ENCODE measurements at regions not wholly inside any gene's neighbourhood (a gene's known extent, or its start where the extent isn't known, plus 50 kb on each side); places are given as distances from the start of the nearest gene placed in this dataset.
"Not testable (repeated sequence)": the region's sequence is repeated elsewhere in the genome, so short reads cannot be mapped to it uniquely, and the experiment has no call there.

GRCh38 chr1:223951551-223951950, 105.8 kb upstream of the TP53BP2 start:
- DNase-seq: not testable (repeated sequence)

GRCh38 chr1:223949944-223950343, 104.2 kb upstream of the TP53BP2 start:
- not testable (repeated sequence) for DNase-seq

GRCh38 chr1:223948041-223948440, 102.3 kb upstream of the TP53BP2 start:
- DNase-seq: not testable (repeated sequence)

GRCh38 chr1:223936592-223936991, 90.8 kb upstream of the TP53BP2 start:
- not testable (repeated sequence) for DNase-seq

- DNase-seq: not testable (repeated sequence)
Observed at GRCh38 chr1:223931476-223931875, 85.7 kb upstream of the TP53BP2 start.

- DNase-seq: not testable (repeated sequence)
Observed at GRCh38 chr1:223920805-223921204, 75.1 kb upstream of the TP53BP2 start.

GRCh38 chr1:223915476-223915875, 69.7 kb upstream of the TP53BP2 start:
- DNase-seq: not testable (repeated sequence)

- not testable (repeated sequence) for DNase-seq
Observed at GRCh38 chr1:223913715-223914114, 68.0 kb upstream of the TP53BP2 start.

GRCh38 chr1:223907943-223908587, 62.3 kb upstream of the TP53BP2 start:
- DNase-seq: not testable (repeated sequence)

GRCh38 chr1:223903221-223903620, 57.5 kb upstream of the TP53BP2 start:
- DNase-seq: not testable (repeated sequence)

GRCh38 chr1:223899775-223900174, 54.0 kb upstream of the TP53BP2 start:
- DNase-seq: not testable (repeated sequence)

- not testable (repeated sequence) for DNase-seq
Observed at GRCh38 chr1:223897097-223897496, 51.4 kb upstream of the TP53BP2 start.

- DNase-seq: not testable (repeated sequence)
Observed at GRCh38 chr1:223895950-223896349, 50.2 kb upstream of the TP53BP2 start.

Measured in stimulated activated naive CD4-positive, alpha-beta T cell treated with Interleukin-2 at 50 U/mL for 16 hours (primary cell).